PC-9 (cell line): ENCODE measurements at regions not wholly inside any gene's neighbourhood (a gene's known extent, or its start where the extent isn't known, plus 50 kb on each side); places are given as distances from the start of the nearest gene placed in this dataset.
"Not testable (repeated sequence)": the region's sequence is repeated elsewhere in the genome, so short reads cannot be mapped to it uniquely, and the experiment has no call there.

Experiments
- BruUV-seq: library from RNA; stranded (reverse); fragments of 400-500 nt; replicated peaks from 2 replicates; lab custom pipeline; 2021; lab: Mats Ljungman, UMichigan
- CTCF ChIA-PET: fragments of 300-600 bp; sonication (Branson Sonifier 250); formaldehyde crosslinking; loops from one replicate; lab custom pipeline; 2022; ENCODE audit warnings: antibody characterized with exemption; lab: Charles Lee
- POLR2A ChIA-PET: fragments of 300-600 bp; sonication (Branson Sonifier 250); formaldehyde crosslinking; loops from one replicate; lab custom pipeline; 2022; ENCODE audit warnings: antibody characterized with exemption; ENCODE audit not compliant: unreplicated experiment; lab: Charles Lee
- DNase-seq, 2 experiments: peaks; one replicate each; pipeline versions ENCODE4 v3.0.0 to v3.0.0-alpha.2; 2015 to 2022; ENCODE audit warnings: mixed read lengths in 1 of 2
- H2AFZ ChIP-seq: fragments of 200-600 bp; sonication (generic); 2 replicates; pipeline ENCODE4 v1.8.1; 2017; ENCODE audit warnings: antibody characterized with exemption
- H3F3A ChIP-seq: fragments of 200-600 bp; sonication (generic); 2 replicates; pipeline ENCODE4 v1.8.1; 2017; ENCODE audit warnings: antibody characterized with exemption, mild to moderate bottlenecking, low read depth; ENCODE audit not compliant: insufficient read depth
- H3K27ac ChIP-seq: fragments of 200-600 bp; sonication (generic); 2 replicates; pipeline ENCODE4 v1.6.1; 2016; ENCODE audit warnings: mixed run types
- H3K27me3 ChIP-seq: fragments of 200-600 bp; sonication (generic); 2 replicates; pipeline ENCODE4 v1.6.1; 2016; ENCODE audit warnings: low read depth, mixed run types; ENCODE audit not compliant: insufficient read depth
- H3K36me3 ChIP-seq: fragments of 200-600 bp; sonication (generic); 2 replicates; pipeline ENCODE4 v1.6.1; 2016; ENCODE audit warnings: low read depth, mixed run types
- H3K4me1 ChIP-seq: fragments of 200-600 bp; sonication (generic); replicated peaks from 2 replicates; pipeline ENCODE4 v1.6.1; 2016; ENCODE audit warnings: mixed run types; ENCODE audit not compliant: insufficient read depth
- H3K4me2 ChIP-seq: fragments of 200-600 bp; sonication (generic); 2 replicates; pipeline ENCODE4 v1.6.1; 2017; ENCODE audit warnings: mixed run types
- H3K4me3 ChIP-seq: fragments of 200-600 bp; sonication (generic); 2 replicates; pipeline ENCODE4 v1.6.1; 2016; ENCODE audit warnings: mixed run types
- H3K79me2 ChIP-seq: fragments of 200-600 bp; sonication (generic); 2 replicates; pipeline ENCODE4 v1.6.1; 2017; ENCODE audit warnings: low read depth, mixed run types
- H3K9me2 ChIP-seq: fragments of 200-600 bp; sonication (generic); 2 replicates; pipeline ENCODE4 v1.8.1; 2017; ENCODE audit warnings: mild to moderate bottlenecking; ENCODE audit not compliant: insufficient read depth
- H3K9me3 ChIP-seq: fragments of 200-600 bp; sonication (generic); 2 replicates; pipeline ENCODE4 v1.8.1; 2016; ENCODE audit warnings: low read depth; ENCODE audit not compliant: insufficient read depth
- H4K20me1 ChIP-seq: fragments of 200-600 bp; sonication (generic); 2 replicates; pipeline ENCODE4 v1.8.1; 2017; ENCODE audit not compliant: insufficient read depth
- CTCF ChIP-seq: fragments of 200-600 bp; sonication (generic); conservative IDR thresholded peaks from 2 replicates; pipeline ENCODE4 v1.6.1; 2017; ENCODE audit warnings: mixed run types, antibody characterized with exemption, mild to moderate bottlenecking, moderate library complexity
- EZH2 ChIP-seq: fragments of 200-600 bp; sonication (generic); IDR thresholded peaks from 2 replicates; pipeline ENCODE4 v1.8.0; 2017; ENCODE audit warnings: antibody characterized with exemption, low read depth
- intact Hi-C: fragments of 100-400 bp; cut with micrococcal nuclease; formaldehyde crosslinking; loops from one replicate; pipeline ENCODE4 v1.10.0; 2022; ENCODE audit not compliant: unreplicated experiment

GRCh38 chr7:28329661-28330363, 82.5 kb upstream of the CREB5 start:
- Histone ChIP-seq H3K36me3 (no peaks in the 10 kb centered on the region), H3F3A (no peaks in the 10 kb centered on the region), H4K20me1 (no peaks in the 10 kb centered on the region), H3K27ac (no peak overlapping the region), H3K9me2 (no peaks in the 10 kb centered on the region), H3K9me3 (no peaks in the 10 kb centered on the region; the same call in 1 of the 2 replicates), H3K4me3 (no peak overlapping the region), H3K4me2 (no peak overlapping the region), H3K27me3 (peaks cover 8% of the 10 kb centered on the region; the same call in 1 of the 2 replicates), H3K4me1 (0 out of 2 replicates have a peak, but pooled peaks cover 4% of the 10 kb centered on the region), H3K79me2 (no peaks in the 10 kb centered on the region), H2AFZ (no peak overlapping the region)
- TF ChIP-seq CTCF = no peak
- no peak for TF ChIP-seq EZH2
- BruUV-seq = no TSS peak
- intact Hi-C loops = no loop called here
- ChIA-PET POLR2A (no interaction called here), CTCF (no interaction called here)
- DNase-seq = no peak

GRCh38 chr7:28330384-28331070, 81.8 kb upstream of the CREB5 start:
- Histone ChIP-seq H3K4me1 (0 out of 2 replicates have a peak, but pooled peaks cover 4% of the 10 kb centered on the region), H4K20me1 (no peaks in the 10 kb centered on the region), H2AFZ (no peak overlapping the region), H3F3A (no peaks in the 10 kb centered on the region), H3K27ac (no peak overlapping the region), H3K4me3 (no peak overlapping the region), H3K36me3 (no peaks in the 10 kb centered on the region), H3K79me2 (no peaks in the 10 kb centered on the region), H3K4me2 (no peak overlapping the region), H3K9me3 (no peaks in the 10 kb centered on the region; the same call in 1 of the 2 replicates), H3K9me2 (no peaks in the 10 kb centered on the region), H3K27me3 (peaks cover 4% of the 10 kb centered on the region; the same call in 1 of the 2 replicates)
- no peak for TF ChIP-seq CTCF
- no peak for TF ChIP-seq EZH2
- ChIA-PET POLR2A (no interaction called here), CTCF (no interaction called here)
- intact Hi-C loops = no loop called here
- DNase-seq = no peak
- BruUV-seq = no TSS peak

- no peak for TF ChIP-seq EZH2
- TF ChIP-seq CTCF = no peak
- Histone ChIP-seq H3K4me3 (no peak overlapping the region), H3K27me3 (no peaks in the 10 kb centered on the region), H4K20me1 (no peaks in the 10 kb centered on the region), H3F3A (no peaks in the 10 kb centered on the region), H3K9me2 (no peaks in the 10 kb centered on the region), H3K27ac (no peak overlapping the region), H3K4me1 (0 out of 2 replicates have a peak, but pooled peaks cover 4% of the 10 kb centered on the region), H3K36me3 (no peaks in the 10 kb centered on the region), H3K4me2 (no peak overlapping the region), H3K9me3 (no peaks in the 10 kb centered on the region; the same call in 1 of the 2 replicates), H3K79me2 (no peaks in the 10 kb centered on the region), H2AFZ (no peak overlapping the region)
- DNase-seq = no peak
- POLR2A ChIA-PET = no interaction called here
- intact Hi-C loops = no loop called here
- no TSS peak for BruUV-seq
- CTCF ChIA-PET = no interaction called here
These were observed 80.3 kb upstream of the CREB5 start for GRCh38 chr7:28332046-28332445.

GRCh38 chr7:28333548-28333947, 78.8 kb upstream of the CREB5 start:
- DNase-seq, H3K4me2 ChIP-seq, H3K4me1 ChIP-seq, H3K4me3 ChIP-seq, H3K27me3 ChIP-seq, H2AFZ ChIP-seq, H3K9me3 ChIP-seq, H3K9me2 ChIP-seq, H4K20me1 ChIP-seq, H3K36me3 ChIP-seq, BruUV-seq, POLR2A ChIA-PET, CTCF ChIA-PET, H3K27ac ChIP-seq, H3F3A ChIP-seq, intact Hi-C loops, H3K79me2 ChIP-seq: not testable (repeated sequence)
